GM12874 (cell line): ENCODE measurements at regions not wholly inside any gene's neighbourhood (a gene's known extent, or its start where the extent isn't known, plus 50 kb on each side); places are given as distances from the start of the nearest gene placed in this dataset.

Source experiments
- TF ChIP-seq, protein P1 (sequence below): IDR thresholded peaks from 2 replicates; pipeline ENCODE4 v1.5.1; 2011; ENCODE audit warnings: low read depth, mild to moderate bottlenecking, control low read depth, low read length, moderate library complexity; ENCODE audit not compliant: insufficient read depth

DNA sequence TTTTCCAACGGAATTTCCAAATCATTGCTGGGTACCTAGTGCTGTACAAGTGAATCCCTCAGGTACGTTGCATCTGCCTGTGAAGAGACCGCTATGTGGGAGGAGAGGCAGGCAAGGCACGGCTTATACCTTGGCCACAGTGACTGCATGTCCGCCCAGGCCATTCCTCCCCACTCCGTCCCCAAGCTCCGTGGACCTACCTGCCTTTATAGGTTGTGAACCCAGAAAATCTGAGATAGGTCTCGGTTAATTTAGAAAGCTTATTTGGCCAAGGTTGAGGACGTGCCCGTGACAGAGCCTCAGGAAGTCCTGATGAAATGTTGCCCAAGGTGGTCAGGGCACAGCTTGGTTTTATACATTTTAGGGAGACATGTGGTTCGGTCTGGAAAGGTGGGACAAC lies 218.5 kb upstream of the TSHZ3 start:
- TF ChIP-seq, protein P1, sequence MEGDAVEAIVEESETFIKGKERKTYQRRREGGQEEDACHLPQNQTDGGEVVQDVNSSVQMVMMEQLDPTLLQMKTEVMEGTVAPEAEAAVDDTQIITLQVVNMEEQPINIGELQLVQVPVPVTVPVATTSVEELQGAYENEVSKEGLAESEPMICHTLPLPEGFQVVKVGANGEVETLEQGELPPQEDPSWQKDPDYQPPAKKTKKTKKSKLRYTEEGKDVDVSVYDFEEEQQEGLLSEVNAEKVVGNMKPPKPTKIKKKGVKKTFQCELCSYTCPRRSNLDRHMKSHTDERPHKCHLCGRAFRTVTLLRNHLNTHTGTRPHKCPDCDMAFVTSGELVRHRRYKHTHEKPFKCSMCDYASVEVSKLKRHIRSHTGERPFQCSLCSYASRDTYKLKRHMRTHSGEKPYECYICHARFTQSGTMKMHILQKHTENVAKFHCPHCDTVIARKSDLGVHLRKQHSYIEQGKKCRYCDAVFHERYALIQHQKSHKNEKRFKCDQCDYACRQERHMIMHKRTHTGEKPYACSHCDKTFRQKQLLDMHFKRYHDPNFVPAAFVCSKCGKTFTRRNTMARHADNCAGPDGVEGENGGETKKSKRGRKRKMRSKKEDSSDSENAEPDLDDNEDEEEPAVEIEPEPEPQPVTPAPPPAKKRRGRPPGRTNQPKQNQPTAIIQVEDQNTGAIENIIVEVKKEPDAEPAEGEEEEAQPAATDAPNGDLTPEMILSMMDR, result no peak

DNA sequence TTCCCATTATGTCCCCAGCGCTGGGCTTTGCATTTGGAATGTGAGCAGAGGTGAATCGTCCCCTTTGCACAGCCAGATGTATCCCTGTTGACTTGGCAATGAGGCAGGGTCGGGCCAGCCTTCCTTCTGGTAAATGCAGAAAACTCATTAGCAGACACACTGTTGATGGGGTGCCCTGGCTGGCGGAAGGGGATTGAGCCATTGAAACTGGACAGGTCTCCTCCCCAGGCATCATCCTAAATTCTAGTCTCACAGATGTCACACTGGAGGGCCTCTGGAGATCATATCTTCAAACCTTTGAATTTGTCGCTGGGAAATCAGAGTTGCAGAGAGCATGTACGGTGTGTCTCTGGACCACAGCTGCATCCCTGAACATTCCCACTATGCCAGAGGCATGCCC lies 219.5 kb upstream of the TSHZ3 start:
- TF ChIP-seq, protein P1, result no peak

DNA sequence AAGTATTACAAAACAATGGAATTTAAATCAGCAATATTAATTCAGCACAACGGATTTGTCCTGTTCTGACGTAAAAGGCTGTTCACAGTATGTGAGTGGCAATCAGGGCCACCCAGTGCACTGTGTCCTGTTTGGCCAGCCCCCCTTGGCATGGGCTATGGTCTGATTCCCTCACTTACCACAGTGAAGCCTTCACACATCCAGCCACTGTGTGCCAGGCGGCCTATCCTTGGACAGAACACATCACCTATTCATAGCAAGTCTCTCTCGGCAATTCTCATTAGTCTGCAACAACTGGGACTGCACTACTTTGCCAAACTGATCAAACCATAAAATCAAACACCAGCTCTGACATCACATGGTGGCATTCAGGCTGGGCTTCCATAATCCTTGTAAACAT lies 221.5 kb upstream of the TSHZ3 start:
- TF ChIP-seq, protein P1, result no peak

GRCh38 chr19:31572102-31572975 lies 223.1 kb upstream of the TSHZ3 start:
- TF ChIP-seq, protein P1, result no peak

DNA sequence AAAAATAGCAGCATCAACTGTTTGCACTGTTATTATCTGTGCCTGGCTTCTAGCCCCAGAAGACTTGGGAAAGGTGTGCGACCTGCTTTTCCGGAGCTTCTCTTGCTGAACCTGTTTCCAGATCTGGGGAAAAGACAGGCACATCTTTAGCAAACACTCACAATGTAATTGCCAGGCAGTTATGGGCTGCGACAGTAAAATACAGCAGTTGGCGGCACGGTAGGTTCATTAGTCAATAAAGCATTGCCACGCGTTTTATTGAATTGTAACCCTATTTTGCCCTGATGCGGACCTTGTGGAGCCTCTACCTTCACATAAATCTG lies 223.7 kb upstream of the TSHZ3 start:
- TF ChIP-seq, protein P1, result no peak

- TF ChIP-seq, protein P1, result no peak
Observed at GRCh38 chr19:31574251-31574973, 225.2 kb upstream of the TSHZ3 start.

GRCh38 chr19:31575846-31576335 lies 226.7 kb upstream of the TSHZ3 start:
- TF ChIP-seq, protein P1, result no peak
